ENCODE measurements at regions not wholly inside any gene's neighbourhood (a gene's known extent, or its start where the extent isn't known, plus 50 kb on each side); places are given as distances from the start of the nearest gene placed in this dataset.

- no peak for DNase-seq (ENCODE audit: low read depth)
Observed at GRCh38 chr10:22766693-22767092, 52.3 kb upstream of the PIP4K2A start.

- DNase-seq (ENCODE audit: low read depth): no peak
Observed at GRCh38 chr10:22765660-22766547, 51.5 kb upstream of the PIP4K2A start.

- no peak for DNase-seq (ENCODE audit: low read depth)
Observed at GRCh38 chr10:22764639-22765038, 50.3 kb upstream of the PIP4K2A start.
